SK-N-SH treated with all-trans-retinoic acid at 6 μM for 48 hours (cell line): ENCODE measurements at regions not wholly inside any gene's neighbourhood (a gene's known extent, or its start where the extent isn't known, plus 50 kb on each side); places are given as distances from the start of the nearest gene placed in this dataset.

Experiments
- ISL1 ChIP-seq: fragments of 250-450 bp; sonication (Bioruptor Pico); IDR thresholded peaks from 2 replicates; pipeline ENCODE4 v2.1.2; 2022; ENCODE audit warnings: mild to moderate bottlenecking, moderate library complexity
- RARB ChIP-seq: fragments of 250-450 bp; sonication (Bioruptor Pico); IDR thresholded peaks from 2 replicates; pipeline ENCODE4 v1.8.0; 2021; ENCODE audit warnings: mild to moderate bottlenecking, moderate library complexity
- TCF4 ChIP-seq: fragments of 250-450 bp; sonication (Bioruptor Pico); IDR thresholded peaks from 2 replicates; pipeline ENCODE4 v1.8.0; 2021; ENCODE audit warnings: mild to moderate bottlenecking, moderate library complexity, borderline replicate concordance
- ZC3H10 ChIP-seq: fragments of 250-450 bp; sonication (Bioruptor Pico); IDR thresholded peaks from 2 replicates; pipeline ENCODE4 v1.5.1; 2021; ENCODE audit warnings: mild to moderate bottlenecking, moderate library complexity
- ZFP30 ChIP-seq: fragments of 450-650 bp; formaldehyde crosslinking; IDR thresholded peaks from 2 replicates; pipeline ENCODE4 v1.5.0; 2022; ENCODE audit warnings: mild to moderate bottlenecking, moderate library complexity
- ZNF8 ChIP-seq: fragments of 450-650 bp; formaldehyde crosslinking; IDR thresholded peaks from 2 replicates; pipeline ENCODE4 v1.5.0; 2020; ENCODE audit warnings: mild to moderate bottlenecking, moderate library complexity
- TF ChIP-seq, protein P1 (sequence below): fragments of 250-450 bp; sonication (Bioruptor Pico); IDR thresholded peaks from 2 replicates; pipeline ENCODE4 v1.8.0; 2020; ENCODE audit warnings: mild to moderate bottlenecking, moderate library complexity, borderline replicate concordance
- TF ChIP-seq, protein P2 (sequence below): fragments of 250-450 bp; sonication (Bioruptor Pico); IDR thresholded peaks from 2 replicates; pipeline ENCODE4 v1.8.0; 2021; ENCODE audit warnings: low read depth, mild to moderate bottlenecking, moderate library complexity, borderline replicate concordance

DNA sequence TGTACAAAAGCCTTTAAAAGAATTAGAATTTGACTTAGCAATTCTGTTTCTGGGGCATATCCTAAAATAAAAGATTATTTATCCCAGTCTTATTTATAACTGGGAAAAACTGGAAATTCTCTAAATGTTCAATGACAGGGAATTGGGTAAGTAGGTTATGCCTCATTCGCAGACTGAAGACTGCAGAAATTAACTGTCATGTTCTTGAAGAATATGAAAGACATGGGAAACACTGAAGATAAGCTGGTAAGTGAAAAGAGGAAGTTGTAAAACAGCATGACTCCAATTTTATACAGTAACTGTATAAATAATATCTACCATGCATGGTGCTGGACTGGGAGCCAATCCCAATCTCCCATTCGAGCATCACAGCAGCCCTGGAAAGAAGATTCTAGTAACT lies 50.6 kb upstream of the SLC2A1 start:
- TF ChIP-seq, protein P1, sequence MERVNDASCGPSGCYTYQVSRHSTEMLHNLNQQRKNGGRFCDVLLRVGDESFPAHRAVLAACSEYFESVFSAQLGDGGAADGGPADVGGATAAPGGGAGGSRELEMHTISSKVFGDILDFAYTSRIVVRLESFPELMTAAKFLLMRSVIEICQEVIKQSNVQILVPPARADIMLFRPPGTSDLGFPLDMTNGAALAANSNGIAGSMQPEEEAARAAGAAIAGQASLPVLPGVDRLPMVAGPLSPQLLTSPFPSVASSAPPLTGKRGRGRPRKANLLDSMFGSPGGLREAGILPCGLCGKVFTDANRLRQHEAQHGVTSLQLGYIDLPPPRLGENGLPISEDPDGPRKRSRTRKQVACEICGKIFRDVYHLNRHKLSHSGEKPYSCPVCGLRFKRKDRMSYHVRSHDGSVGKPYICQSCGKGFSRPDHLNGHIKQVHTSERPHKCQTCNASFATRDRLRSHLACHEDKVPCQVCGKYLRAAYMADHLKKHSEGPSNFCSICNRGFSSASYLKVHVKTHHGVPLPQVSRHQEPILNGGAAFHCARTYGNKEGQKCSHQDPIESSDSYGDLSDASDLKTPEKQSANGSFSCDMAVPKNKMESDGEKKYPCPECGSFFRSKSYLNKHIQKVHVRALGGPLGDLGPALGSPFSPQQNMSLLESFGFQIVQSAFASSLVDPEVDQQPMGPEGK (CRISPR knock-in tag): no peak
- no peak for TF ChIP-seq ISL1
- TF ChIP-seq ZC3H10 (CRISPR knock-in tag): no peak
- no peak for TF ChIP-seq ZFP30 (CRISPR knock-in tag)
- TF ChIP-seq TCF4 (CRISPR knock-in tag): no peak
- TF ChIP-seq ZNF8 (CRISPR knock-in tag): no peak
- TF ChIP-seq RARB (CRISPR knock-in tag): no peak
- TF ChIP-seq, protein P2, sequence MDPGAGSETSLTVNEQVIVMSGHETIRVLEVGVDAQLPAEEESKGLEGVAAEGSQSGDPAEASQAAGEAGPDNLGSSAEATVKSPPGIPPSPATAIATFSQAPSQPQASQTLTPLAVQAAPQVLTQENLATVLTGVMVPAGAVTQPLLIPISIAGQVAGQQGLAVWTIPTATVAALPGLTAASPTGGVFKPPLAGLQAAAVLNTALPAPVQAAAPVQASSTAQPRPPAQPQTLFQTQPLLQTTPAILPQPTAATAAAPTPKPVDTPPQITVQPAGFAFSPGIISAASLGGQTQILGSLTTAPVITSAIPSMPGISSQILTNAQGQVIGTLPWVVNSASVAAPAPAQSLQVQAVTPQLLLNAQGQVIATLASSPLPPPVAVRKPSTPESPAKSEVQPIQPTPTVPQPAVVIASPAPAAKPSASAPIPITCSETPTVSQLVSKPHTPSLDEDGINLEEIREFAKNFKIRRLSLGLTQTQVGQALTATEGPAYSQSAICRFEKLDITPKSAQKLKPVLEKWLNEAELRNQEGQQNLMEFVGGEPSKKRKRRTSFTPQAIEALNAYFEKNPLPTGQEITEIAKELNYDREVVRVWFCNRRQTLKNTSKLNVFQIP (CRISPR knock-in tag): no peak
